OCI-M2 (cell line): ENCODE measurements at regions not wholly inside any gene's neighbourhood (a gene's known extent, or its start where the extent isn't known, plus 50 kb on each side); places are given as distances from the start of the nearest gene placed in this dataset.
"Not testable (repeated sequence)": the region's sequence is repeated elsewhere in the genome, so short reads cannot be mapped to it uniquely, and the experiment has no call there.

Experiments
- DNase-seq: peaks from one replicate; lab custom pipeline; 2025; ENCODE audit not compliant: unreplicated experiment; lab: John Stamatoyannopoulos, UW

DNA sequence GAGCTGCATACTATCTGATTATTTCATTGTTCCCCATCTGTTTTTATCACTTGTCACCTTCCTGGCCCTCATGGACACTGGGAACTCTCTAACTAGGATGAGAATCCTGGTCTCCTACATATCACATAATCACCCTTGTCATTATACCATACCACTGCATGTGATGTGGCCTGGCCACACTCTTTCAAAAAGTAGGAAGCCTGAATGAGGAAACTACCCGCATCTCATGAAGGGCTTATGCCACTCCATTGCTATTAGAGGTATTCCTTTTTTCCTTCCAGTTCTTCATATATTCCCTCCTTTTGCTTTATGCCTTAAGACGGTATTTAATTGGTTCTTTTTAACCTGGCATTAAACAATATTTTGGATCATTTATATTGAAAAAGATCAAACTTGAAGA, 1341.4 kb upstream of the NUDT12 start:
- no peak for DNase-seq

DNA sequence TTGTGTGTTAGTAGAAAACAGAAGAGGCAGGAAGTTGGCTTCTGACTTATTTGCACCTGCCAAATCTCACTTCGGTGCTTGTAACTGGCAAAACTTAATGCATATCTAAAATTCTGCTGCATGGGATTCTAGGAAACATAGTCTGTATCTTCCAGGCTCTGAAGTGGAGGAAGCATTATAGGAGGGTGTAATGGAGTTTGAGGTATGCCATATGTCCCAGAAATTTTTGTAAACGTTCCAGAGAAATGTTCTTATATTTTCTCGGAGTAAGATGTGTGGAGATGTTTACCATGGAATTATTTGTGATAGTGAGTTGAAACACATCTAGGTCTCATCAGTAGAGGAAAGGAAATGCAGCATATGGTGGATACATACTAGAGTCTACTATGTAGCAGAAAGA, 1329.0 kb upstream of the NUDT12 start:
- DNase-seq, result no peak

DNA sequence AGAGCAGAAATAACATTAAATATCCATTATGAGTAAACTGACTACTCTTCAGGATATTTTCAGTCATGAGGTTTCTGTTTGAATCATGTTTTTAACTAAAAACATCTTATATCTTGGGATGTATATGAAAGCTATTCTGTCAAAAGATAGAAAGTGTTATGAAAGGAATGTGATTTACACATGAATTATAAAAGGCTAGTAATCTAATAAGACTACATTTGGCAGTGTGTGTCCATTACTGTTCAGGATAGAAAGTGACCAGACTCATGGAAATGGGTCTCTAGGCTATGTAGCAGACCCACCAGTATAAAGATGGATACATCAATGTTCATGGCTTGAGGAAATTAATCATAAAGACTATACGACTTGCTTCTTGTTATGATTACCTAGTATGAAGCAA, 1328.2 kb upstream of the NUDT12 start:
- no peak for DNase-seq

DNA sequence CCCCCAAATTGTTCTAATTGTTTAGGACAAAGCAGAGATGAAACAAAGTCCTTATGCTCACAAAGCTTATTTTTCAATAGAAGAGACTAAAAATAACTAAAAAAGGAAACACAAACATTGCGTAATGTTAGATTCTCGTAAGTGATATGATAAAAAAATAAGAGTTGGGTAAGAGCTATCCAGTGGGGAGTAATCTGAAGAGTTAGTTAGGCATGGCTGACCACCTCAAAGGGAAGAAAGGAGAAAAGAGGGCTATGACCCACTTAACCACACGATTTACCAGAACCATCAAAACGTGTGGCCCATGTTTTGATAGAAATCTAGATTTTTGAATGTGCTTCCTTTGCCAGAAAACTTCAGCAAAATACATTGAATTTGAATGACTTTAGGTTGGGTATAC, 1296.8 kb upstream of the NUDT12 start:
- no peak for DNase-seq

DNA sequence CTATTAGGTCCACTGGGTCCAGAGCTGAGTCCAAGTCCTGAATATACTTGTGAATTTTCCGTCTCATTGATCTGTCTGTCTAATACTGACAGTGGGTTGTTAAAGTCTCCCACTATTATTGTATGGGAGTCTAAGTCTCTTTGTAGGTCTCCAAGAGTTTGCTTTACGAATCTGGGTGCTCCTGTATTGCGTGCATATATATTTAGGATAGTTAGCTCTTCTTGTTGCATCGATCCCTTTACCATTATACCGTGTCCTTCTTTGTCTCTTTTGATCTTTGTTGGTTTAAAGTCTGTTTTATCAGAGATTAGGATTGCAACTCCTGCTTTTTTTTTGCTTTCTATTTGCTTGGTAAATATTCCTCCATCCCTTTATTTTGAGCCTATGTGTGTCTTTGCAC, 1289.5 kb upstream of the NUDT12 start:
- not testable (repeated sequence) for DNase-seq

DNA sequence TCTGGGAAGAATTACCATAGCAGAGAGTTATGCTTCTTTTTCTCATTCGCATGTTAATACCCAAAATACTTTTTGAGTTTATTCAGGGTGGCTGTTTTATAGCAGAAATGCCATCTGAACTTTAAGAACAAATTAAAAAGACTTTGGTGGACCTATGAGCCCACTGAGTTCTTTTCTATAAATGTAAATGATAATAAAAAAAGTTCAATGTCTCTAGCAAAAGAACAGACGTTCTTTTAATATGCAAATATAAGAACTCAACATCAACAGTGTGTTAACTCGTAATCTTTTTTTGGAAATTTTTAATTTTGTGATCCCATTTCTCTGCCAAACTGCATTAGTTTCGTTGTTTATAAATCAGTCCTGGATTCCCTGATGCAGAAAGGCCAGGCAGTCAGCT, 1283.0 kb upstream of the NUDT12 start:
- DNase-seq, result no peak

DNA sequence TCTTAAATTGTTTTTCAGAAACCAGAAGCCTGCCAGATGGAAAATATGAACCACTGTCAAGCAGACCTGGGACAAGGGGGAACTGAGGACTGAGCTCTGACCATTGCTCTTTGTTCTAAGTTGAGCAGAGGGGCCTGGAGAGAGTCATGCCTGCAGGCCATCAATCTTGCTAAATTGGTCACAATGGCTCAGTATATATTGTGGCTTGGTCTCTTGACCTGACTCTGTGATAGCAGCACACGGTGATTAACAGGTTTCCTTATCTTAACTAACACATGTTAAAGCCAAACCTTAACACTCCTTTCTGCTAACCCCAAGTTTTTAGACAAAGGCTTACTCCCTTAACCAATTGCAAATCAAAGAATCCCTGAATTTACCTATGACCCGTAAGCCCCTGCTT, 1281.2 kb upstream of the NUDT12 start:
- no peak for DNase-seq

DNA sequence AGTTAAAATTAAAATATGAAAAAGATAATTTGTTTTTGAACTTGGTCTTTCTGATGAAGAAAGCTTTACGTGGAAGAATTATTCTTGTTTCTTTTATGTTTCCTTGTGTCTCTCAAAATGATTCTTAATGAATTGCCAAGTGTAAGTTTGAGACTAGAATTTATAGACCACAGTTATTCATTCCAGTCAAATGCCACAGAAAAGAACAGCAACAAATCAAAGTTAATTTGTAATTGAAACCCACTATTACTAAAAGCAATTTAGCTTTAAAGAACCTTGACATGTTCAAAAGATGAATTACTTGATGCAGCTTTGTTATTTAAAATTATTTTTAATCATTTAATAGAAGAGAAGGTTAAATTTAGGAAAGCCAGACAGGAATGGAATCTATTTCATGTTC, 1277.7 kb upstream of the NUDT12 start:
- no peak for DNase-seq

DNA sequence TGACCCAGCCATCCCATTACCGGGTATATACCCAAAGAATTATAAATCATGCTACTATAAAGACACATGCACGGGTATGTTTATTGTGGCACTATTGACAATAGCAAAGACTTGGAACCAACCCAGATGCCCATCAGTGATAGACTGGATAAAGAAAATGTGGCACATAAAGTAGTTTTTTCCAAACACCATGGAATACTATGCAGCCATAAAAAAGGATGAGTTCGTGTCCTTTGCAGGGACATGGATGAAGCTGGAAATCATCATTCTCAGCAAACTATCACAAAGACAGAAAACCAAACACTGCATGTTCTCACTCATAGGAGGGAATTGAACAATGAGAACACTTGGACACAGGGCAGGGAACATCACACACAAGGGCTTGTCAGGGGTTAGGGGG, 1268.9 kb upstream of the NUDT12 start:
- DNase-seq, result not testable (repeated sequence)

DNA sequence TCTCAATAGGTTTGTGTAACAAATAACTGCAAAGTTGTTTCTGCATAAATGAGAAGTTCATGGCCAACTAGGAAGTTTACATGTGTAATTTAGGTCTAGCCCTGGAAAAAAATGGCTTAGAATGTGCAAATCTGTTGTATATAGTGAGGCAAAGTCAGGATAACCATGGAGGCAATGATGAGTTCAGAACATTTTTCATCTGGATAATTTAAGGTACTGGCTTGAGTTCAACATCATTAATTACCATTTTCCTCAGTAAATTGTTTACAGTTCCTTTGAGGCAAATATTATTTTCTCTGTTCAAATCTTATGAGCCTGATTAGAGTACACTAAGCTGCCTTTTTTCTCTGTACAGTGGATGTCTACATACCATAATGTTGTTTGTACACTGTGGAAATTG, 1259.0 kb upstream of the NUDT12 start:
- DNase-seq, result no peak

DNA sequence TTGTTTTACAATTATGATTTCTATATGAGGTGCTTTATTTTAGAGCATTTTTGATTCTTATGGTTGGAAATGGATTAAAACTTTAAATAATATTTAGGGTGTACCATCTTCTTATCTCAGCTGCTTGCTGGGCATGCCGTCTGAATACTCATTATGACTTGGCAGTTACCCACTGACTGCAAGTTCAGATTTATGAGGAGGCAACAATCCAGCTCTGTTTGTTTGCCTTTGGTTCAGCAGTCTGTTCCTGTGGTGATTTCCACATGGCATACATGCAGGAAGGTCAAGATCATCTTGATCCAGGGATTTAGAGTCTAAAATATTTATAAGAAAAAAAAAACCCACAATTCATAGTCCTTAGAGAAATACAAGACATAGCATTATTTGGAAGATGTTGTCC, 1254.5 kb upstream of the NUDT12 start:
- no peak for DNase-seq

DNA sequence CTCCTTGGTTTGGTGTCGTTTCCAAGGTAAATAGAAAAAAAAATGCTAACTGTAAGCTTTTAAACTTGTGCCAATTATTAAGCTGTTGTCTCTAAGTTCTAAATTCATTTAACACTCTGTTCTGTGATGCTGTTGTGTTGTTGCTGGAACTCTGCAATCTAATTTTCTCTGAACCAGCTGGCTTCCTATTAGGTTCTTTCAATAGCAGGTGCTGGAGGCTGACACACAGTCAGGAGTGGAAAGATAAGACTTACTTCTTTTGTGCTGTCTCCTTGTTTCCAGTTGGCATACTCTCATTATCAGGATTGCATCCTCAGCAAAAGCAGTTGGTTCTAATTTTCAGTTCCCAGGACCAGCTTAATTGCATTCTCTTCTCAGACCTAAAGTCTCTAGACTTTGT, 1252.6 kb upstream of the NUDT12 start:
- no peak for DNase-seq

DNA sequence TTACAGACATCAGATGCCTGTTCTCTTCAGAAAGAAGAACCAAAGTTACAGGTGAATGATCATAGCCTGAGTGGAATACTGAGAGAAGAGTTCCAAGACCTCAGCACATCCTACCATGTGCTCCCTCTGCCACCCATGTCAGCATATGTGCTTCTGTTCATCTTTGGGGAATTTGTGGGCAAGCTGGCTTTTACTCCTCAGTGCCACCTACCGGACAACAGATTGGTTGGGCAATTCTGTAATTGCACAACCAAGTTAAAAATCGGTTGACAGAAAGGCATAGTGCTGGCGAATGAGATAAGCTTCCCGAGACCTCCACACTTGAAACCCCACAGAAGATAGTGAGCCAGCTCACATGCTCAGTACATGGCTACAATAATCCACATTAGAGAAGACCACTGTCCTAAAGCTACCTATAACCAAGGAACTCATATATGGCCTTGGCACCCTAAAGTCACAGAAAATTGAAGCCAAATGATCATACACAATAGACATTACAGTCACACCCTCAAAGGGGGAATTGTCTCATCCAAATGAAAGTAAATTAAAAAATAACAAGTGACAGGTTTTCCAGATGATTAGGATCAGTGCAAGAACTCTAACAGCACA, 1238.0 kb upstream of the NUDT12 start:
- no peak for DNase-seq

DNA sequence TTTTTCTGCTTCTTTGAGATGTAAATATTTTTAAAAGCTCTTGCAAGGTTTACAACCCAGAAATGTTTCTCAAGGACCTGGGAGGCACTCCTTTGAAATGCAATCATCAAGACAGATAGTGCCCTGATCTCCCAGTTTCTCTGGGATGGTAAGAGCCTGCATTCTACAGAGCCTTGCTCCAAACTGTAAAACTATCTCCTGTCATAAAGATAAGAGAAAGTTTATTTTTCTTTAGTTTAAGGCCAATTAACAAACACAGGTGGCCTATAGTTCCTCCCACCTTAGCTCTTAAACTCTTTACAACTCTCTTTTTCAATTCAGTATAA, 1231.1 kb upstream of the NUDT12 start:
- DNase-seq, result no peak

DNA sequence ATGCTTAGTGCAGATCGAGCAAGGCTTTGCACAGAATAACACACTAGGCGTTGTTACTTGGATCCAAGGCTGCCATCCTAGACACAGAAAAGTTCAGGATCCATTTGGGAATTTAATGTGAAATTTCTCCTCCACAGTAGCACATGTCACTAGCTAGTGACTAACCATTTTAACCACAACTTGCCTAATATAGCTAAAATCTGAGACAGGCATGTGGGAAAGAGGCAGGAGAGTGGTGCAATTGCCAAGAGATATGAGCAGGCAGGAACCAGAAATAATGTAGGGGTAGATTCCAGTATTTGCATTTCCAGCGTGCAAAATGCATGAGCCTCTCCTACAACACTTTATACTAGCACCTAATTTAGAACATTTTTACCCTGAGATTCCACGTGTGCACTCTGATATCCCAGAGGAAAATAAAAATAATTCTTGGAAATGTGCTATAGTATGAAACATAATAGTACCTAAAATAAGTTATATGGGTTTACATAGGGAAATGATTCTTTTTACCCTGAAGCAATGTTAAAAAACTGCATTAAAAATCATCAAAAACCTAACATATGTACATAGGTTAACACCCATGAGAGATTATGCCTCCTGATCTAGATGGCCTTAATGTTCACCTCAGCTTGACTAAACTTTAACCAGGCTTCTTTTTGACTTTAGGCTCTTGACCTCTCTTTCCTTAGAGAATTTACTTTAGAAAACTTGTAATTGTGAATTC, 1230.6 kb upstream of the NUDT12 start:
- no peak for DNase-seq

DNA sequence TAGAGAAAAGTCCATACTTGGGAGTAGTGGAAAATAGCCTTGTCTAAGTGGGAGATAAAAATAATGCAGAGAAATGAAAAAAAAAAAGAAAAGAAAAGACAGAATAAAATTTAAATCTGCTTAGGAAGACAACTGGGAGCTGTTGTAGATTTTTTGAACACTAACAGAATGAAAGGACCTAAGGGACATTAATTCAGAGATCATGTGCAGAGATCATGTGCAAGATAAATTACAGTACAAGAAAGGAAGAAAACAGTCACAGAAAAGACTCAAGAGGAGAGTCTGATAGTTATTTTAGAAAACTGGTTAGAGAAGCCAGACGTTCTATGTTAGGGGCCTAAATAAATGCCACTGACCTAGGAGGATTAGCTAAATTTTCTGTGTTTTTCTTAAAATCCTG, 1226.8 kb upstream of the NUDT12 start:
- no peak for DNase-seq

DNA sequence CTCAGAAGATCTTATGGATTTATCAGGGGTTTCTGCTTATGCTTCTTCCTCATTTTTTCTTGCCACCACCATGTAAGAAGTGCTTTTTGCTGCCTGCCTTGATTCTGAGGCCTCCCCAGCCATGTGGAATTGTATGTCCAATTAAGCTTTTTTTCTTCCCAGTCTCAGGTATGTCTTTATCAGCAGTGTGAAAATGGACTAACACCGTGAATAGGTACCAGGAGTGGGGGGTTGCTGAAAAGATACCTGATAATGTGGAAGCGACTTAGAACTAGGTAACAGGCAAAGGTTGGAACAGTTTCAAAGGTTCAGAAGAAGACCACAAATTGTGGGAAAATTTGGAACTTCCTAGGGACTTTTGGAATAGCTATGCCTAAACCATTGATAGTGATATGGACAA, 1222.5 kb upstream of the NUDT12 start:
- no peak for DNase-seq

DNA sequence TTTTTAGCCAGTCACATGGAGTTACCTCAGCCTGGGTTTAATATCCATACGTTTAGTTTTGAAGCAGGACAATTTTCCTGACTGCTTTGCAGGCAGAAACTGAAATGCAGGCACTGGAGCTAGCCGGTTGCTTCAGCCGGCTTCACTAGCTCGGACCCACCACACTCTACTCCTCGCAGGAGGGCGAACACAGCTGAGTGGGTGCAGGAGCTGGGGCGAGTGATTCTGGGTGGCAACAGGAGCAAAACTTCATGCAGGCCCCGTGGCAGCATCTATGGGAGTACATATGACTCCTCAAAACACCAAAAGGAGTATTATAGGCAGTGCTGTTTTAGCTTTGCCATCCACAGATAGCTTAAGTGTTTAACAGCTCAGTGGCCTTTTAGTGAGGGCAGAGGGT, 1211.8 kb upstream of the NUDT12 start:
- no peak for DNase-seq

DNA sequence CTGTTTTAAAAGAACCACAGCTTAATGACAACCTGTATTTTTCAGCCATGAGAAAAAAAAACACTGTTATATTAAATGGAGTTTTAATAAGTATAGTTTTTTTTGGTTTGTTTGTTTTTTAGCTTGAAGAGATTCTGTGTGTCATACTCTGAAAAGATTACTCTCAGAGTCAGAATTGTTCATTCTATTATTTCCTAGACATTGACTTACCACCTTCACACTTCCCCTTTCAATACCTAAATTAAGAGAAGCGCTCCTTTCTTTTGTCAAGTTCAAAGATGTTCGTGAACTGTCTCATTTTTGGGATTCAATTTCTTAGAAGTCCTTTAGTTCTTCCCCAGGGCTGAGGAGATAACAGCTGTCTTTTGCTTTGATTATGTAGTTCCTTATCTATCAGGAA, 1201.6 kb upstream of the NUDT12 start:
- DNase-seq, result no peak

DNA sequence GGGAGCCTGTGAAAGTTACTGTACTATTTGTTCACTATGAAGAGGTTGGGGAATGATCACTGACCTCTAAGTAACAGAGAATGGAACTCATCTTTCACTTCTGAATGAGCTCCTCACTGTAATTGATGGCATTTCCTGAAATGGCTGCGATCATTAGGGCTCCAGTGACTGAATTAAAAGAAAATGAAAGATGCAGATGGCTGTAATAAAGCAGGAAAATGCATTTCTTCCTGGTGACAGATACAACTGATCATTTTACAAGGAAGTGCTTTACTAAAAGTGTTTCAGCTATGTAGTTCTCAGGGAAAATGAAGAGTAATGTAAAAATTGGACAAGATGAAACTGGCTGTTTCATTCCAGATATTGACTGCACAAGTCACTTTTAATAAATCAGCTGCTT, 1200.6 kb upstream of the NUDT12 start:
- DNase-seq, result no peak

DNA sequence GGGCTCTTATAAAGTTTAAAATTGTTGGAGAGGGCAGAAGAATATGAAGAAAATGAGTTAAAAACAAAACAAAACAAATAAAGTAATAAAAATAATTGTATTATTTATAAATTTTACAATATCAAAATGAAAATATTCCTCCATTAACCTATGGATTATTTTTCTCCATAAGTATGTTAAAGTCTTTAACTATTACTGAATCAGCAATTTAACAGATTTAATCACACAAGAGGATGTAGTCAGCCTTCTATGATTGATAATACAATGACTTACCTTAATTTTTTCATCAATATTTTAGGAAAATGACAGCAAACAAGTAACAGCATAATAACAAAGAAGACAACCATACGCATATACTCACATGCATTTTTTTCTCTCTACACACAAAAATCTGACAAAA, 1195.3 kb upstream of the NUDT12 start:
- DNase-seq, result no peak

DNA sequence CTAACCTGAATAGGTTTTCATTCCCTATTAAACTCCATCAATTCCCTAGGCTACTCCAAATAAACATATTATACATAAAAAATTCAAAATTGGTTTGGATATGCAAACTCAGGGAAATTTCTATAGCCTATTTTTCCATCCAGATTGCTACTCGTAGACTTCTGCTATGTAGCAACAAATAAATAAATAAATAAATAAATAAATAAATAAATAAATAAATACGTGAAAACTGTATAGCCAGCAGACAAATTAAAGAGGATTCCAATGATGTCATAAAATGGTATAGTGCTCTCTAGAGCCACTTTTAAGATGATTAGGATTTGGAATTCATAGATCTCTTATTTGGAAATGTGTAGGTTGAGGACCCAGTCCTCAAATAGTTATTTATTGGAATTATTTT, 1193.2 kb upstream of the NUDT12 start:
- no peak for DNase-seq

DNA sequence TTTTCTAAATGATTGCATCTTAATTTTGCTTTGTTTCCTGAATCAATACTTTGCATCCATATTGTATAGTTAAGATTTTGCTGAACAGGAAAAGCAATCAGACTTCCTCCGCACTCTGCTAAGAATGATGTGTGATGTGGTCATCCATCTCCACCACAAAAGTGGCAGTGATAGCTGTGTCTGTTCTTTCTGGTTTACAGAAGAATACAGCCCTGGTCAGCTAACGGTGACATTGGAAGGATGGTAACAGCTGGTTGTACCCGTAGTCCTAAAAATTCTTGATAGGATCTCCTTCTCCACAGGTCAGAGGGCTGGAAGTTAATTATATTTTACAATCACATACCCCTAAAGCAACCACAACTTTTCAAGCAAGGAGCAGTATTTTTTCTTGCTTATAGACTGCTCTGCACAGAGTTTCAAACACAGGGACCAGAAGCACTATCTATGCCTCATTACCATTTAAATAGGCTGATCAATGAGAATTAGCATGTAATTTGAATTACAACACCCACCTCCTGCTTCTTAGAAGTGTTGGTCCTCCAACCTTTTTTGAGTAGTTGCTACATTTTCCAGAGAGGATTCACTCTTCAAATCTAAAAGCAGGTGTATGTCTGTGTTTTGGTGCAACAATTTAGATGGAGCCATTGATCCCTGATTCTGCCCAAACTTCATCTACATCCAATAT, 1191.9 kb upstream of the NUDT12 start:
- DNase-seq, result no peak
